GM18951 (cell line): ENCODE measurements at regions not wholly inside any gene's neighbourhood (a gene's known extent, or its start where the extent isn't known, plus 50 kb on each side); places are given as distances from the start of the nearest gene placed in this dataset.
"Not testable (repeated sequence)": the region's sequence is repeated elsewhere in the genome, so short reads cannot be mapped to it uniquely, and the experiment has no call there.

Source experiments
- POLR2A ChIP-seq: IDR thresholded peaks from 4 replicates; pipeline ENCODE4 v1.6.1; 2011; ENCODE audit warnings: mild to moderate bottlenecking; ENCODE audit not compliant: insufficient read length, insufficient read depth; ENCODE audit errors: extremely low read depth
- in situ Hi-C: fragments of 300-500 bp; cut with MboI; formaldehyde crosslinking; loops from one replicate; pipeline ENCODE4 v1.12.0; 2022; ENCODE audit warnings: low sequenced_read_pairs, mixed read lengths, inconsistent platforms; ENCODE audit not compliant: unreplicated experiment

DNA sequence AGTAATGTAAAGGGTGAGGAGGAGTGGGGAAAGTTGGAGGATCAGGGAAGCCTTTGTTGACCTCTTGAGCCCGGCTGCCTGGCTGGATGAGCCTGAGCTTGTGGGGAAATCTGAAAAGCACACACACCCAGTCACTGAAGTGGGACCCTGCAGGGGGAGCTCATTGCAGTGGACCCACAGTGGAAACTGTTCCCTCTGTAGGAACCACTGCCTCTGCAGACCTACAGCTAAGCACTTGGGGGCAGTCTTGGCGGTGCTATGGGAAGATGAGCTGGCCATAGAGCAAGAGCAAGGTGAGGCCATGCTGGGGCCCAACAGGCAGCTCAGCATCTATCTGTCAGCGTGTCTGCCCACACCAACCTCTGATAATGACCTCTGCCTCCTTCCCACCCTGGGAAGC is 294.8 kb downstream of the TSHZ3 start:
- in situ Hi-C loops: no loop called here
- no peak for TF ChIP-seq POLR2A

DNA sequence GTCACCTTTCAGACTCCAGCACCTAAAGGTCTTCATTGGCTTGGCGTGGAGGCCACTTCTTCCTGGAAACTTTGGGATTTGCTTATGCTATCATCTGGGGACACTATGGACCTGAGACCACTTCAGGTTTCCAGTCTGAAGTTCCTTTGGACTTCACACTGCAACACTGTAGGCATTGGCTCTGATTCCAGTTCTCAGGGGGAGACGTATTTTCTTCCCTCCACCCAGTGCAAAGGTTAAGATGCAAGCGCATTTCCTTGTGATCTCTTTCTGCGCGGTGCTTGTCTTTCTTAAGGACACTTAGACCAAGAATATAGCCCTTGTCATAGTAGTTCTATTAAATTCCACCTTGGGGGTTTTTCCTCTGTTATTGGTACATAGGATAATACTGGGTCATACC is 299.8 kb downstream of the TSHZ3 start:
- no peak for TF ChIP-seq POLR2A
- in situ Hi-C loops: no loop called here

DNA sequence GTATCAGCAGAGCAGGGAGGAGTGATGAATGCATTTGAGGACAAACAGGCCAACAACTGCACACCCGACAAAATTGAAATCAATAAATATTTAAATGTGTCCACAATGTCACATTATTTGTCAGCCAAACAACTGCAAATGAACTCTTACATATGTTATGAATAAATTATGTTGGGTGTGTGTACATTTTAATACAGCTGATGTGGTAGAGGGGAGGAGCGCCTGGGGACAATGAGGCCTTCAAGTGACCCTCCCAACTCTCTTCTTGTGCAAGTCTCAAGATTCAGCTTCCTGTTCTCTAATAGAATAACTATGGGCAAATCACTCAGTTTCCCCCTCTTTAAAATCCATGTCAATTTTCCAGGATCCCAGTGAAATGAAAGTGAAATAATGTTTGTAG is 303.2 kb downstream of the TSHZ3 start:
- in situ Hi-C loops: no loop called here
- no peak for TF ChIP-seq POLR2A

- in situ Hi-C loops: no loop called here
These were observed 307.8 kb downstream of the TSHZ3 start for GRCh38 chr19:31041461-31041860.

GRCh38 chr19:31039151-31039550 is 310.1 kb downstream of the TSHZ3 start:
- no peak for TF ChIP-seq POLR2A
- in situ Hi-C loops: no loop called here

More at GRCh38 chr19:31041461-31041860, 307.8 kb downstream of the TSHZ3 start:
- TF ChIP-seq POLR2A: no peak

- in situ Hi-C loops: no loop called here
- TF ChIP-seq POLR2A: no peak
These were observed 311.8 kb downstream of the TSHZ3 start for GRCh38 chr19:31037286-31037980.

- in situ Hi-C loops: not testable (repeated sequence)
These were observed 317.8 kb downstream of the TSHZ3 start for GRCh38 chr19:31031455-31031854.

DNA sequence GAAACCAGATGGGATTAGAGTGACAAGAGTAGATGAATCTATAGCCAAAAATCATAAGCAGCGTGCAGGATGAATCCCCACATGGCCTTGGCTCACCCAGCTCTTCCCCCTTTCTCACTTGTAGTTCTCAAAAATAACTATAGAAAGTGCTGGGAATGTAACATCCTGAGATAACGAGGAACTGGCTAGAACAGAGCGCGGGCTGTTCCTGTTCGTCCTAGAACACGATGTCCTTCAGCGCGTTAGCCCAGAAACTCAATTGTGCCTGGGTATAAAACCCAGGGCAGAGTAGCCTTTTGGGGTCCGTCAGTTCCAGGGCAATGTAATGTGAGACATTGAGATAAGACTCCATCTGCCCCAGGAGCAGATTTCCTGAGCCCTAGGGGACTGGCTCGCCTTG is 326.2 kb downstream of the TSHZ3 start:
- TF ChIP-seq POLR2A: no peak
- in situ Hi-C loops: no loop called here

DNA sequence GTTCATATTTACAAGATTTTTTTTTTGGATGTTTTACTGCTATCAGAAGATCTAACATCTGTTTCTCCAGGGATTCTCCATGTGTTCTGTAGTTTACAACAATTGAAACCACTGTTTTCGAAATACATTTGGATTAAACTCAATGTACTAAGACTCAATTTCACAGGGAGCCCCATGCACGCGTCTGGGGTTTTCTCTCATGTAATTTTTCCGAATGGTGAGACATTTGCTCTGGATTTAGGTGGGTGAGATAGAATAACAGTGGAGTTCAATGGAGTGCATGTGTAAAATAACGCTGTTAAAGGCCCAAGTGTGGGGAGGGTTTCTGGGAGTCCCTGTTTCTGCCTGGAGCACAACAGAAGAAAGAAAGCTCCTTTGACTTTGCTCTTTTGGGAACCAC is 330.3 kb downstream of the TSHZ3 start:
- TF ChIP-seq POLR2A: no peak
- in situ Hi-C loops: no loop called here

- no peak for TF ChIP-seq POLR2A
- in situ Hi-C loops: no loop called here
These were observed 333.5 kb downstream of the TSHZ3 start for GRCh38 chr19:31015778-31016177.

DNA sequence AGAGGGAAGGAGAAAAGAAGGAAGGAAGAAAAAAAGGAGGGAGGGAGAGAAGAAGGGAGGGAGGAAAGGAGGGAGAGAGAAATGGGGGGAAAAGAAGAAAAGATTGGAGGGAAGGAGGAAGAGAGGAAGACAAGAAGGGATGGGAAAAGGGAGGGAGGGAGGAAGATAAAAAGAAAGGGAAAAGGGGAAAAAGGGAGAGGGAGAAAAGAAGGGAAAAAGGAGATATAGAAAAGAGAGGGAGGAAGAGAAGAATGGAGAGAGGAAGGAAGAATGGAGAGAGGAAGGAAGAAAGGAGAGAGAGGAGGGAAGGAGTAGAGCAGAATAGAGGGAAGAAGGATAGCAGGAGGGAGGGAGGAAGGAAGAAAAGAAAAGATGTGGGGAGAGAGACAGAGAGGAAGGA is 334.6 kb downstream of the TSHZ3 start:
- in situ Hi-C loops: no loop called here
- no peak for TF ChIP-seq POLR2A

DNA sequence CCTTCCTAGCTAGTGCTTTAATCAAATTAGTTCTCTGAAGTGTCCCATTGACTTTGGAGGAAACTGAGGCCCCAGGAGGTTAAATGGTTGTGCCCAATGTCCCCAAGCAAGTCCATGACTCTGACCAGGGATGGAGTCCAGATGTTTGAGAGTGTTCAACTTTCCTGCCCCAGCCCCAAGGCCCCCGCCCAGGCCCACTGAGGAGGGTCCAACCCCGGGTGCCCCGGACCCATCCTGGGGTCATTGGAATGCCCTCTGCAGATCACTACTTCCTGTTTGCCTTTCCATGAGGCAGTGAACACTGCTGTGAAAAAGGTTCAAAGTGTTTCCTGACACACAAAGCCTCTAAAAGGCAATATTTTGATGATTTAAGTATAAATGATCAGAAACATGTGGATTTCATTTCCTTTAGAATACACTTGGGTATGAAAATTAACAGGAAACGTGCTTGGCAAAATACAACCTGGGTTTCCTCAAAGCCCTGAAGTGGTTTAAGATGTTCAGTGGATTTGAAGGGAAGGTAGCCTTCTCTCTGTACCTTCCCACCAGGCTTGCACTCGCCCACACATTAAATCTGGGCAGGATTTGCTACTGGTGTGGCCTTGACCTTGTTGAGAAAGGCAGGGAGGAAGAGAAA is 335.7 kb downstream of the TSHZ3 start:
- in situ Hi-C loops: no loop called here
- TF ChIP-seq POLR2A: no peak

DNA sequence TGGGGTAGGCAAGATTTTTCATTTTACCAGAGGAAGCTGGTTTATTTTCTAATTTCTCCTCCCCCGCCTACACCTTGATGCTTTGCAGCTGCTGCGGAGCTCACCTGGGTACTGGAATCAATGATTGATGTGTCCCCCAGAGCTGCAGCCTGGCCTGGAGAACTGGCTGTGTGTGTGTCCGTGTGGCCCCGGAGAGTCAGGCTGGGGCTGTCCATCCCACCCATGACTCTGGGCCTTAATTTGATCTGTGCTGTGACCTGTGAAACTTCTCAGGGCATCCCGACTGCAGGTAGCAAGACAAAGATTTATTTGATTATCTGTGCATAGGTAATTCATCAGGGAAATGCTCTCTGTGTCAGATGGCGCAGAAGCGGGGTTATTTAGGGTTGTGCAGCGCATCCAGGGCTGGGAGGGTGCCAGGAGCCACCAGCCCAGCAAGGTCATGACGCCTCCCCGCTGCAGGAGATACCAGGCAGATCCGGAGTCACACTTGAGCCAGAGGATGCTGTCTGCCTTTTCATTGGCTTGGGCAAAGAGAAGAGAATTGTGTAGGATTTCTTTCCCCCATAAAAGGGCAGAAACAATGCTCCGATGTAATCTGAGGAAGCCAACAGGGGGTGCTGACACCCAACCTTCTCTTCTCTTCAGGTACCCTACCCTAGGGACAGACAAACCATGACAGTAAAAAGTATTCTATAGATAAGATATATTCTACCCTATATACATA is 346.6 kb downstream of the TSHZ3 start:
- in situ Hi-C loops: no loop called here
- TF ChIP-seq POLR2A: no peak

GRCh38 chr19:31001991-31002390 is 347.2 kb downstream of the TSHZ3 start:
- TF ChIP-seq POLR2A: no peak
- in situ Hi-C loops: no loop called here
